Heart right ventricle (tissue), 16 donors: ENCODE measurements at regions not wholly inside any gene's neighbourhood (a gene's known extent, or its start where the extent isn't known, plus 50 kb on each side); places are given as distances from the start of the nearest gene placed in this dataset.
"Not testable (repeated sequence)": the region's sequence is repeated elsewhere in the genome, so short reads cannot be mapped to it uniquely, and the experiment has no call there.

Source experiments
- ATAC-seq, 8 donors: fragments of 200-7000 bp; cut with Tn5 transposase; one replicate each; pipeline ENCODE4 v1.9.1; 2020; ENCODE audit warnings: mild to moderate bottlenecking in 8 of 8, moderate library complexity in 8 of 8, moderate number of reproducible peaks in 1 of 8
- DNase-seq, 2 donors: peaks; one replicate each; pipeline ENCODE4 v3.0.0-alpha.2; 2020
- H3K27ac ChIP-seq, 10 donors: fragments of 200-600 bp; sonication (generic) in 2 of 10; one replicate each; pipeline versions ENCODE4 v1.5.0 to v1.8.0; 2020 to 2022; ENCODE audit warnings: mild to moderate bottlenecking in 3 of 10
- H3K27me3 ChIP-seq, 7 donors: fragments of 200-600 bp; one replicate each; pipeline ENCODE4 v1.8.0; 2021 to 2022; ENCODE audit warnings: mild to moderate bottlenecking in 2 of 7
- H3K36me3 ChIP-seq, 9 donors: fragments of 200-600 bp; sonication (generic) in 1 of 9; one replicate each; pipeline versions ENCODE4 v1.5.0 to v1.8.0; 2020 to 2022; ENCODE audit warnings: mild to moderate bottlenecking in 2 of 9
- H3K4me1 ChIP-seq, 9 donors: fragments of 200-600 bp; sonication (generic) in 1 of 9; one replicate each; pipeline versions ENCODE4 v1.5.0 to v1.8.0; 2020 to 2022; ENCODE audit warnings: mild to moderate bottlenecking in 4 of 9
- H3K4me3 ChIP-seq, 10 donors: fragments of 200-600 bp; sonication (generic) in 2 of 10; one replicate each; pipeline versions ENCODE4 v1.5.0 to v1.8.0; 2020 to 2022; ENCODE audit warnings: mild to moderate bottlenecking in 7 of 10, moderate library complexity in 2 of 10
- H3K9me3 ChIP-seq, 11 donors: fragments of 200-600 bp in 10 of 11; sonication (generic) in 2 of 11; one replicate each; pipeline versions ENCODE4 v1.5.0 to v1.8.0; 2013 to 2022; ENCODE audit warnings: mild to moderate bottlenecking in 2 of 11, control low read depth in 1 of 11, moderate library complexity in 1 of 11
- CTCF ChIP-seq, 9 donors: fragments of 200-600 bp; sonication (generic) in 2 of 9; IDR thresholded peaks; one replicate each; pipeline versions ENCODE4 v1.5.0 to v1.8.0; 2021 to 2022; ENCODE audit warnings: antibody characterized with exemption in 9 of 9, mild to moderate bottlenecking in 5 of 9, moderate library complexity in 1 of 9
- WGBS, 2 donors: extraction: QIAGEN DNeasy Blood & Tissue Kit; methylation state at CpG; one replicate each; pipeline ENCODE4 v1.1.7; 2013; ENCODE audit warnings: inconsistent platforms in 1 of 2; 5-methylcytosine and 5-hydroxymethylcytosine counted together
- intact Hi-C, 10 donors: fragments of 100-400 bp; cut with DNase I; formaldehyde crosslinking; loops; one replicate each; pipeline versions ENCODE4 v1.11.1 to v1.14.2; 2022
- donor health status: Arrhythmogenic right ventricular cardiomyopathy.
- donor health status: ischemic (EF 13 %, LVEDD 7.1; RV severe dilation, severe dysfunction).
- donor health status: healthy with polysubstance abuse.
- donor health status: DM: no; HTN: yes; CAD: no.
- donor health status: DM: no; HTN: no; CAD: no.
- donor health status: ischemic (EF 25% LVEDD 6.9; RV normal size, moderate dysfunction).
- donor health status: ischemic (EF 25% LVEDD 5.7; RV mildly dilated, moderate dysfunction).
- donor health status: healthy.
- donor health status: DM: yes; HTN: yes; CAD: no.
- donor health status: Ischemic cardiomyopathy.
- donor health status: ischemic (EF 35%, LVEDD 5.7; RV mildly dilated, moderate dysfunction).
- donor health status: nonischemic (EF 11% LVEDD 7.7; RV severe dilation, severe dysfunction).
- donor health status: DM: yes; HTN: yes; CAD: no.
- donor health status: PGD.
- donor health status: ischemic (EF 29% LVEDD 5.4; RV normal size, mild dysfunction).
- donor health status: nonischemic (EF 23%, LVEDD 6.1; RV moderate dilation, normal function).

GRCh38 chr12:127150479-127150878, 1116.5 kb upstream of the TMEM132C start:
- intact Hi-C loops = no loop called here
- Histone ChIP-seq H3K9me3 (peaks cover 0 to 5% (median 0%) of the 10 kb centered on the region in 11 donors), H3K36me3 (no peaks in the 10 kb centered on the region), H3K4me3 (no peak overlapping the region), H3K27ac (no peak overlapping the region), H3K4me1 (peaks cover 0 to 12% (median 7%) of the 10 kb centered on the region in 9 donors), H3K27me3 (peaks cover 0 to 15% (median 0%) of the 10 kb centered on the region in 7 donors)
- TF ChIP-seq CTCF (IDR thresholded peaks at IDR 0.05) = no peak
- ATAC-seq (no peak), DNase-seq (no peak)
- WGBS, 2 donors = 75 to 78% methylated on average over 4 of the region's 4 CpGs

GRCh38 chr12:127150956-127151355, 1116.0 kb upstream of the TMEM132C start:
- no peak overlapping the region for H3K27ac ChIP-seq
- intact Hi-C loops = no loop called here
- 91 to 93% methylated on average over 4 of the region's 4 CpGs for WGBS, 2 donors
- TF ChIP-seq CTCF (IDR thresholded peaks at IDR 0.05) = no peak
- H3K27me3 ChIP-seq = peaks cover 0 to 10% (median 0%) of the 10 kb centered on the region in 7 donors
- no peak overlapping the region for H3K4me3 ChIP-seq
- H3K4me1 ChIP-seq = peaks cover 0 to 11% (median 5%) of the 10 kb centered on the region in 9 donors
- ATAC-seq = no peak
- peaks cover 0 to 5% (median 0%) of the 10 kb centered on the region in 11 donors for H3K9me3 ChIP-seq
- DNase-seq = no peak
- no peaks in the 10 kb centered on the region for H3K36me3 ChIP-seq

GRCh38 chr12:127153996-127154395, 1113.0 kb upstream of the TMEM132C start:
- Histone ChIP-seq H3K4me1 (no peaks in the 10 kb centered on the region), H3K36me3 (no peaks in the 10 kb centered on the region), H3K27ac (no peak overlapping the region), H3K27me3 (peaks cover 0 to 3% (median 0%) of the 10 kb centered on the region in 7 donors), H3K4me3 (no peak overlapping the region), H3K9me3 (no peaks in the 10 kb centered on the region)
- no peak for ATAC-seq
- 89 to 92% methylated on average over 15 of the region's 15 CpGs for WGBS, 2 donors
- TF ChIP-seq CTCF (IDR thresholded peaks at IDR 0.05) = no peak
- intact Hi-C loops = no loop called here
- DNase-seq = no peak

GRCh38 chr12:127154830-127155229, 1112.1 kb upstream of the TMEM132C start:
- H3K4me3 ChIP-seq, H3K9me3 ChIP-seq, H3K27me3 ChIP-seq, H3K36me3 ChIP-seq, ATAC-seq, intact Hi-C loops, H3K4me1 ChIP-seq, DNase-seq, H3K27ac ChIP-seq: not testable (repeated sequence)
- WGBS, 2 donors = 98 to 100% methylated on average over 1 of the region's 1 CpG

GRCh38 chr12:127155935-127156619, 1110.9 kb upstream of the TMEM132C start:
- H3K36me3 ChIP-seq, H3K4me1 ChIP-seq, H3K4me3 ChIP-seq, DNase-seq, intact Hi-C loops, H3K27me3 ChIP-seq, ATAC-seq, H3K9me3 ChIP-seq, H3K27ac ChIP-seq: not testable (repeated sequence)
- WGBS, 2 donors = 83 to 87% methylated on average over 5 of the region's 5 CpGs

GRCh38 chr12:127157501-127158366, 1109.2 kb upstream of the TMEM132C start:
- H3K36me3 ChIP-seq, ATAC-seq, H3K27me3 ChIP-seq, H3K4me1 ChIP-seq, intact Hi-C loops, H3K9me3 ChIP-seq, H3K4me3 ChIP-seq, H3K27ac ChIP-seq, DNase-seq: not testable (repeated sequence)
- WGBS, 2 donors = 77 to 79% methylated on average over 8 of the region's 8 CpGs
